ENCODE measurements at regions not wholly inside any gene's neighbourhood (a gene's known extent, or its start where the extent isn't known, plus 50 kb on each side); places are given as distances from the start of the nearest gene placed in this dataset.

GRCh38 chr5:14986413-14986812, 114.8 kb upstream of the ANKH start:
- FAIRE-seq: no peak
- TF ChIP-seq CTCF (IDR thresholded peaks at IDR 0.05; ENCODE audit: insufficient read depth, missing control alignments): no peak

GRCh38 chr5:14983666-14984441, 112.3 kb upstream of the ANKH start:
- TF ChIP-seq CTCF (IDR thresholded peaks at IDR 0.05; ENCODE audit: insufficient read depth, missing control alignments): no peak
- FAIRE-seq (no peak), DNase-seq (ENCODE audit: insufficient read length, low spot score) (no peak)

More at GRCh38 chr5:14986413-14986812, 114.8 kb upstream of the ANKH start:
- DNase-seq (ENCODE audit: insufficient read length, low spot score): no peak

- no peak for FAIRE-seq
- no peak for TF ChIP-seq CTCF (IDR thresholded peaks at IDR 0.05; ENCODE audit: insufficient read depth, missing control alignments)
- no peak for DNase-seq (ENCODE audit: insufficient read length, low spot score)
These were observed 109.1 kb upstream of the ANKH start for GRCh38 chr5:14980698-14981097.

DNA sequence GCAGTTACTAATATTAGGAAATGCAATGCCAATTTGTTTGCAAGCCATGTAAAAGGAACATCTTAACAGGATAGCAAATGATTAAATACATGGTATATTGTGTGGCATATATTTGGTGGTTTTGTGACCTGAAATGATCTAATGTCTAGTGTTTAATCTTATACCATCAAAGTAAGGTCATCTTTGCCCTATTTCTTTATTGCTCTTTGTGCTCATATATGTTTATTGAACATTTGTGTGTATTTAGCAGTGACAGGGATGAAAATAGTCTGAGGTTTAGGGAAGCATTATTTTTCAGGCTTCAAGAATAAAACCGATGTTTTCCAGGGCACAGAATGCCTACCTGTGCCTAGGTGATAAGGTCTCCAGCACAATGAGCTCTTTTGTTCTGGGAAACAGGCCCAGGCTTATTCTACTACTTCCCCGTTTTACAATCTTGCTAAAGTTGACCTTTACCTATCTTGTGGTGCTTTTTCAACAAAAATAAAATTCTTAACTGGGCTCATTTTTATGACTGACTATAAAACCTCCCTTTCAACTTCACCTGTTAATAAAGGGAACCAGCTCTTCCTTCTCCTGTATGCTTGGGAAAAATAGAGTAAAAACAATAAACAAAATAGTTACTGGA, 105.6 kb upstream of the ANKH start:
- DNase-seq (ENCODE audit: insufficient read length, low spot score) (no peak), FAIRE-seq (no peak)
- TF ChIP-seq CTCF (IDR thresholded peaks at IDR 0.05; ENCODE audit: insufficient read depth, missing control alignments): no peak

DNA sequence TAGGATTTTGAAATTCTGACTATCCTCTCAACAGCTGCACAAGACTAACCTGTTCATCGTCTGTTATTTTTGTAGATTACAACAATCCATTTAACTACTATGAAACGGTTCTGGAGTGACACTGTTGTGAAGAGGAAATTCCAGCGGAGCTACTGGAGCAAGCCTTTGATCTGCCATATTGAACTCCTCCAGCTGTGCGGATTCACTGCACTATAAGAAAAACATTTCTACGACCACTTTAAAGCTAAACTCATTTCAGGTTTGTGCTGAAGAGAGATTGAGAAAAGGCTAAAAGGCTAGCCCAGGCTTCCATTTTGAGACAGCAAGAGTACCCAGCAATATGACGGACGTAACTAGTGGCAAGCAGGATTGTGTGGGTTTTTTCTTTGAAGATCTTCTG, 104.9 kb upstream of the ANKH start:
- DNase-seq (ENCODE audit: insufficient read length, low spot score) (no peak), FAIRE-seq (no peak)
- TF ChIP-seq CTCF (IDR thresholded peaks at IDR 0.05; ENCODE audit: insufficient read depth, missing control alignments): no peak

DNA sequence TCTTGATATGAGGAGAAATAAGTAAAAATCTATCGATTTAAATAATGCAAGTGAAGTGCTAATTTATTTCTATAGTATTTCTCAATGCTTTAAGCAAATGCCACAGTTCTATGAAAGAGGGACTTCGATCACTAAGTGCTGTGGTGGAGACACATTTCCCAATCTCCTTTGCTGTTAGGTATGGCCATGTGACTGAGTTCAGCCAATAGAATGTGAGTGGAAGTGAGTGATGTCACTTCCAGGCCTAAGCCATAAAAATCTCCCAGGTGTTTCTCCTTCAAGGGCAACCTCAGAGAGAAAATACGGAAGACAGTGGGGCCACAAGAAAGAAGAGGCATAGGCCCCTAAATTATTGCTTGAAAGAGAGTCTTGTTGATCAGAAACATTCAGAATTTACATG, 100.3 kb upstream of the ANKH start:
- no peak for TF ChIP-seq CTCF (IDR thresholded peaks at IDR 0.05; ENCODE audit: insufficient read depth, missing control alignments)
- FAIRE-seq (no peak), DNase-seq (ENCODE audit: insufficient read length, low spot score) (no peak)

DNA sequence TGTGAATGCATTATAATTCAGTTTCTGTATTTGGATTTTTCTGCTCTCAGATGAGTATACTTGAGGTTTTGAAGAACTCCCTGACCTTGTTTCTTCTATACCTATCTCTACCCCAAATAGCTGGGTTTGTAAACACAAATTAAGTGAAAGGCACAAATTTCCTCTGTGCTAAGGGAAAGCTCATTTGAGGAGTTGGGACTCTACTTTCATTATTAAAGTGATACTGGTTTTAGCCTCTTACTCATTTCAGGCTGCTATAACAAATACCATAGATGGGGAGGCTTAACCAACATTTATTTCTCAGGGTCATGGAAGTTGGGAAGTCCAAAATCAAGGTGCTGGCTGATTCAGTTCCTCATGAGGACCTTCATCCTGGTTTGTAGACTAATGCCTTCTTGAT, 97.2 kb upstream of the ANKH start:
- DNase-seq (ENCODE audit: insufficient read length, low spot score): no peak
- no peak for TF ChIP-seq CTCF (IDR thresholded peaks at IDR 0.05; ENCODE audit: insufficient read depth, missing control alignments)
- no peak for FAIRE-seq
